HG03025 (cell line): ENCODE measurements at regions not wholly inside any gene's neighbourhood (a gene's known extent, or its start where the extent isn't known, plus 50 kb on each side); places are given as distances from the start of the nearest gene placed in this dataset.
"Not testable (repeated sequence)": the region's sequence is repeated elsewhere in the genome, so short reads cannot be mapped to it uniquely, and the experiment has no call there.

Source experiments
- ATAC-seq: cut with Tn5 transposase; IDR thresholded peaks from one replicate; pipeline ENCODE4 v1.9.1; 2021; ENCODE audit warnings: mild to moderate bottlenecking, moderate library complexity; ENCODE audit not compliant: unreplicated experiment, low FRiP score

- no peak for ATAC-seq
These were observed 152.9 kb upstream of the MOCS2 start for GRCh38 chr5:53262348-53262970.

DNA sequence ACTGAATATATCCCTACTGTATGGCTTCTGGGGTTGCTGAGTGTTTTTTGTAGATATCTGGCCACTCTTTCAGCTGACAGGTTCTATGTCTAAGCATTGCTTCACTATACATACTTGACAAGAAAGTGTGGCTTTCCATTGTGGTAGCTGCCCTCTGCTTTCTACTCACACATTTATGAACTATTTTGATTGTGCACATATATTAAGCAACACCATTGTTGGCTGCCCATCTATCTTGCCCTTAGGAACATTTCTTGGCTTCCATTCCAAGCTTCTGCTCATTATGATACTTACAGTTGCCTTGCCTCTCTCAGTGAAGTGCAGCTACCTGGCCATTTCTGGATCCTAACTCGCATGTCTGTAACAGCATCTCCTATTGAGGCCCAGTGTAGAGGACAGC lies 153.6 kb upstream of the MOCS2 start:
- no peak for ATAC-seq

DNA sequence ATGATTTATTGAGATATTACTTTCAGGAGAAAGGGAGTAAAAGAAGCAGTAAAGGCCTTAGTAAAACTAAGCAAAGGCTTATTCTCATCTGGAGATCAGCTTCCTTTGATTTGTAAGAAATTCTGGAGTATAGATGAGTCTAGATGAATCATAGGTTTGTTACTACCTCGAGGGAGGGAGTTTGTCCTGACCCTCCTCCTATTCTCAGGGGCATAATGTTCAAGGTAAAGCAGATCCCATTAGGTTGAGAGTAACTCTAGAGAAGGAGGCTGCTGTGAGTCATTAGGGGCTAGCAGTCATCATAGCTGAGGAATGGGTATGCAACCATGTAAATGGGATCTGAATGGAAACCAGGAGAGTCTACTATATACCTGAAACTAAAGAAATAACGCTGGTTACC lies 155.5 kb upstream of the MOCS2 start:
- no peak for ATAC-seq

GRCh38 chr5:53268241-53268640 lies 158.7 kb upstream of the MOCS2 start:
- not testable (repeated sequence) for ATAC-seq

DNA sequence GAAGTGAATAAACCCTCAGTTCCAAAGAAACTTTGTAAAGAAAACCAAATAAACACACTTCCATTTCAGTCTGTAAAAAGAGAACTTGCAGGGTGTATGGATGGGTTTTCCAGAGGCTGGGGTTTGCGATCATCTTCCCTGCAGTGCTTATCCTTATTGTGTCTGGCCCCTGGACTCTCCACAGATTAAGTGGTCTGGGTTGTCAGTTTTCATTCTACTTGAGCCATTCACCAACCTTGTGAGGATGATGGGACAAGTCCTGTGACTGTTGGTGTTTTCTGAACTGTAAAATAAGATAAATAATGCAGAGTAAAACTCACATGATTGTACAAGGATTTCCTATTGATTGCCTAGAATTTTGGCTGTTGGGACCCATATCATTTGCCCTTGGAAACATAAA lies 166.1 kb upstream of the MOCS2 start:
- ATAC-seq, result no peak

- no peak for ATAC-seq
These were observed 167.3 kb upstream of the MOCS2 start for GRCh38 chr5:53276825-53277224.

DNA sequence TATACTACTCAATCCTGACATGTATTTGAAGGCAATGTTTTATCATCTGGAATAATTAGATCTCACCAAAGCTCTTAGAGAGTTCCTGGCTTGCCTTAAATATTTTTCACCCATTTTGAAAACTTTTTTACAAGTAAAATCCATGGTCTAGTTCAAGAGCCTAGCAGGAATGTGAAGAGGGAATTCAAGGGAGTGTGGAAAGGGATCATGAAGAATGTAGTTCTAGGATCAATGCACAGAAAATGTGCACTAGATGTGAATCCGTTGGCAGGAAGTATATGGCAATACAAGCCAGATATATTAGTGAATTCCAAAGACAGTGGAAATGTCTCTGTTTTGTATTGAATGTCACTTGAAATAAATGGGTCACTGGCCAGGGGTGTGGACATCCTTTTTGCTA lies 167.9 kb upstream of the MOCS2 start:
- no peak for ATAC-seq

DNA sequence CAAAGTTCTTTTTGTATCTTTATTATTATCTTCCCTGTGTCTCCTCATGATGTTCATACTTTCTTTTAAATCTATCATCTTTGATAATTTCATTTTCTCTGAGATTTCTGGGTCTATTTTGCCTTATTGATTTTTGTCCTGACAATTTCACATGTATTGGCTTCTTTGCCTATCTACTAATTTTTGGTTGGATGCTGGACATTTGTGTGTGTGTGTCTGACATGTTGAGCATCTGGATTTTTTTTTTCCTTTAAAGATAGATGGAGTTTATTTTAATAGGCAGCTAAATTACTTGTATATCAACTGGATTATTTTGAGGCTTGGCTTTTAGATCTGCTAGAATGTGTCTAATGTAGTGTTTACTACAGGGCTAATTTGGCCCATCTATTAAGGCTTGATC lies 178.0 kb upstream of the MOCS2 start:
- no peak for ATAC-seq

DNA sequence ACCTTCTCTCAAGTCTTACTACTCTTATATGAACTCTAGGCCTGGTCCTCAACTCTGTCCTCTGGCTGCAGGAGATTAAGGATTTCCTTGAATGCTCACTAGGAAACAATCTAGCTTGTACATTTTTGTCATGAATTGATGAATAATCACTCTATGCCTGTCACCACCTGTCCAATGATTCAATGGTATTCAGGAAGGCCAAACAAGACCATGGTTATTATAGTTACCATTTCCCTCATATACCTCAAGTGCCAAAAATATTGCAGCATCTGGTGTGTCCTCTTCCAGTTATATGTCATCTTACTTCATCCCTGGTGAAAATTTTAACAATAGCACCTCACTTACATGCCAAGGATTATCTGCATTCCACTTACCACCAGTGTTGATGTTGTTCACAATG lies 179.0 kb upstream of the MOCS2 start:
- ATAC-seq, result no peak

GRCh38 chr5:53291047-53291446 lies 181.5 kb upstream of the MOCS2 start:
- ATAC-seq, result no peak

DNA sequence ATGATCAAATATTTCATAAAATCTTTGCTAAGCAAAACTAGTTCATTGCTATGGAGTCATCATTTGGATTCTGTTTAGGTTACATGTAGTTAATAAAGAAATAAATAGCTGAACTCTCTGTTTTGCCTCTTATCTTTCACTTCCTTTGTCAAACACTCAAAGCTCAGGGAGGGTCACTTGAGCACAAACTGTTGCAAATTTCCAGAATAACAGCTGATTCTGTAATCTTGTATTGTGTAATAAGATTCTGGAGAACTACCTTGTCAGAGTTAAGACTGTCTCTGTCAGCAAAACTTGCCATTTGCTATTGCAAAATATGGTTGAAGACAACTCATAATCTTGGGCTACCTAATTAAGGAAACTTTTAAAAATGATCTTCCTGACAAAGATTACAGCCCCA lies 182.0 kb upstream of the MOCS2 start:
- ATAC-seq, result no peak

GRCh38 chr5:53298841-53299240 lies 181.6 kb upstream of the FST start:
- ATAC-seq, result no peak

DNA sequence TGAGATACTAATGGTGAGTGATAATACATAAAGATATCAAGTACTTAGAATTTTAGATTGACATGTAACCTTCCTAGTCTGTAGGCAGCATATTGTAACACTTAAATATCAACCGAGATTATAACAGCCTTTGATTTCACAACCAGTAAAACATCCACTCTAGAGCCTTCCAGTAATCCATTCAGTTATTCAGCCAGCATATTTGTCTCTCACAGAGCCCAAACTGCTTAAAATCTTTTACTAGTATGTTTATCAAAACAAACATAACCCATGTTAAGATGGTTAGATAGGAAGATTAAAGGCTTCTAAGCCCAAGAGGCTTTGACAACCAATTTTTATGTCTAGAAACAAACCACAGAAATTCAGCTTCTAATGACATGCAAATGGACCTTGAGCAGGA lies 177.9 kb upstream of the FST start:
- no peak for ATAC-seq

- no peak for ATAC-seq
These were observed 177.3 kb upstream of the FST start for GRCh38 chr5:53303105-53303504.

- ATAC-seq, result not testable (repeated sequence)
These were observed 175.1 kb upstream of the FST start for GRCh38 chr5:53305316-53305715.

DNA sequence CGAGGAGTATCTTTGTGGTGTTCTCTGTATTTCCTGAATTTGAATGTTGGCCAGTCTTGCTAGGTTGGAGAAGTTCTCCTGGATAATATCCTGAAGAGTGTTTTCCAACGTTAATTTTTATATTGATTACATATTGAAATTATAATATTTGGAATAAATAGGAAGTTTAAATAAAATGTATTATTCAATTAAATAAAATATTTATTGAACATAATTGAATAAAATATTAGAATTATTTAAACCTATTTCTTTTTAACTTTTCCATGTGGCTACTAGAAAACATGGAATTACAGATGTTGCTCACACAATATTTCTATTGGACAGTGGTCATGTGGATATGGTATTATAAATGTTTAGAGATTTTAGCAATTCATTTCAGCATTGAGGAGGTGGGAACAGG lies 170.8 kb upstream of the FST start:
- no peak for ATAC-seq

- no peak for ATAC-seq
These were observed 168.7 kb upstream of the FST start for GRCh38 chr5:53311681-53312080.

DNA sequence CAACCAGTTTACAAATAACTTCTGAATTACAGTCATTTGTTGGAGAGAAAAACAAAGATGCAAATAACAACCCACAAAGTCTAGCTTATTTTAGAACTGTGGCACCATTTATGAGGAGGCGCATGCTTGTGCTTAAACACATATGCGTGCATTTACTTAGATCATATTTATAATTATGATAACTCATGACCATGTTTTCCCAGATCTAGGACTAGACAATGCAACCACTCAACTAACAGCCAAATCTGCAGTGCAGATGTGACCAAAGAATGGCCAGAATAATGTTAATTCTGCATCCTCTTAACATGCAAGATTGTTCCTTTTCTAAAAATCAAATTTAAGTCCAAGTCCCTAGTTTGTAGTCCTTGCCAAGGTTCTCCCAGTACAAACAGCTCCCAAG lies 167.3 kb upstream of the FST start:
- no peak for ATAC-seq

GRCh38 chr5:53318303-53318702 lies 162.1 kb upstream of the FST start:
- no peak for ATAC-seq

GRCh38 chr5:53319315-53319714 lies 161.1 kb upstream of the FST start:
- no peak for ATAC-seq

DNA sequence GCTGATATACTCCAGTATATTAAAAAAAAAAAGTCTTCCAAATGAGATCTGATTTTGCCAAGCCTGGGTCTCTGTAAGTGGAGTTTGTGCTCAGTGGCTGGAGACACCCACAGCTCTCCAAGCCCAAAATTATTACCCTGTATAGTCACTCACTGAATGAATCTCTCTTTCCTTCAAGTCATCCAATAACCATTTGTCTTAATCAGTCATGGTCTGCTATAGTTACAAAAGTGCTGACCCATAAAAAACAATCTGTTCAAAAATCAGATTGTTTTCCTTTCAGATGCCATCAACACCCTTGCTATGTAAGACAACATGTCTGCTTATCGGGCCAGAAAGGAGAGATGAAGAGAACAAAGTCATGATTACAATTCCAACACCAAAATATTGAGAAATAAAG lies 159.4 kb upstream of the FST start:
- ATAC-seq, result no peak

DNA sequence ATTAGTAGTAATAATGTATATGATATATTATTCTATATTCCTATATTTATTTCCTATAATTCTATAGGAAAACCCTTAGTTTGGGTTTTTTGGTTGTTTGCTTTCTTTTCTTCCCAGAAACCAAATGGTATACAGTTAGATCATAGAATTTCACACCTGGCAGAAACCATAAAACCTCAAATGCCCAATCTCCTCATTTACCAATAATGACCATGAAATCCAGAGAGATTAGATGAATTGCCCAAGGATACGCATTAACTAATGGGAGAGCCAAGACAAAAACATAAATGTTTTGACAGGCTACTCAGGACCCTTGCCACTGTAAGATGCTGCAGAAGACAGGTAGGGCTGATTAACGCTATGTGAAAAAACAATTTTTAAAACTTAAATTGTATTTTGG lies 158.7 kb upstream of the FST start:
- ATAC-seq, result no peak

- no peak for ATAC-seq
These were observed 158.2 kb upstream of the FST start for GRCh38 chr5:53322257-53322656.
